Ovary (tissue), 3 donors: ENCODE measurements at regions not wholly inside any gene's neighbourhood (a gene's known extent, or its start where the extent isn't known, plus 50 kb on each side); places are given as distances from the start of the nearest gene placed in this dataset.

Source experiments
- EP300 ChIP-seq: sonication (generic); formaldehyde crosslinking; IDR thresholded peaks from one replicate; pipeline ENCODE4 v1.6.1; 2017; ENCODE audit warnings: antibody characterized with exemption
- TF ChIP-seq, protein P1 (sequence below), 3 donors: fragments of 450-650 bp in 2 of 3; fragments of 200-600 bp in 1 of 3; IDR thresholded peaks; one replicate each; pipeline versions ENCODE4 v1.5.1 to v1.8.0; 2016 to 2022; ENCODE audit warnings: antibody characterized with exemption in 3 of 3, mild to moderate bottlenecking in 1 of 3
- donor health status: DM: no; HTN: no; CAD: no.

DNA sequence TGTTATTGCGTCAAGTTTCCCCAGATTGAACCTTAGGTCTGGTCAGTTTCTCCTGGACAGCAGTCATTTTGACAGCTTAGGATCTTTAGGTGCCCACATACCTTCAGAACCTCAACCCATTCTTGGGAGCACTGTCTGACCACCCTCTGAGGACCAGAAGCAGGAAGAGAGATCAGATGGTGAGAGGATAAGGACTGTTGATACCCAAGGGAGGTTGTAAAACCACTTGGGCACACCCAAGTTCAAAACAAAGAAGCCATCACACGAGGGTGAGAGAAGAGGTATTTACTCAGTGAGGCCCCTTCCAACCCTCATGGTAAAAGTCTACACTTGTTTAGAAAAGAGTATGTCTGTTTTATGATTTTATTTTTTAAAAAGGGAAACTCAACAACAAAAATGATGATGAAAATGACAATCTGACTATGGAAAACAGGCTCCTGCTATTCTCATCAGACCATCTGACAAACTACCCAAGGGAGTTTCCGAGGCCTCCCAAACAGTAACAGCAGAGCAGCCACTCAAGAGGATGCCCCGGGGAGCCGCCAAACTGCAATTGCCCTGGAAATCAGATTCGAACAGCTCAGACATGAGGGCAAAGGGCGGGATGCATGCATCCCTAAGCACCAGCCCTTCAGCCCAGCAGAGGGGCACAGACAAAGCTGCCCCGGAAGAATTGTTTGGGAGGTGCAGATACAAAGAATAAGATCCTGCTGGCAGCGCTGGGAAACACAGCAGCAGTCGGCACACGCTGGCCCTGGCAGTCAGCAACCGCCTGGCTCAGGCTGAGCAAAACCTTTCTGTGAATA lies 162.6 kb upstream of the PLEKHG7 start:
- TF ChIP-seq, protein P1, sequence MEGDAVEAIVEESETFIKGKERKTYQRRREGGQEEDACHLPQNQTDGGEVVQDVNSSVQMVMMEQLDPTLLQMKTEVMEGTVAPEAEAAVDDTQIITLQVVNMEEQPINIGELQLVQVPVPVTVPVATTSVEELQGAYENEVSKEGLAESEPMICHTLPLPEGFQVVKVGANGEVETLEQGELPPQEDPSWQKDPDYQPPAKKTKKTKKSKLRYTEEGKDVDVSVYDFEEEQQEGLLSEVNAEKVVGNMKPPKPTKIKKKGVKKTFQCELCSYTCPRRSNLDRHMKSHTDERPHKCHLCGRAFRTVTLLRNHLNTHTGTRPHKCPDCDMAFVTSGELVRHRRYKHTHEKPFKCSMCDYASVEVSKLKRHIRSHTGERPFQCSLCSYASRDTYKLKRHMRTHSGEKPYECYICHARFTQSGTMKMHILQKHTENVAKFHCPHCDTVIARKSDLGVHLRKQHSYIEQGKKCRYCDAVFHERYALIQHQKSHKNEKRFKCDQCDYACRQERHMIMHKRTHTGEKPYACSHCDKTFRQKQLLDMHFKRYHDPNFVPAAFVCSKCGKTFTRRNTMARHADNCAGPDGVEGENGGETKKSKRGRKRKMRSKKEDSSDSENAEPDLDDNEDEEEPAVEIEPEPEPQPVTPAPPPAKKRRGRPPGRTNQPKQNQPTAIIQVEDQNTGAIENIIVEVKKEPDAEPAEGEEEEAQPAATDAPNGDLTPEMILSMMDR (IDR thresholded peaks at IDR 0.05) = no peak
- TF ChIP-seq EP300 = no peak
